OCI-LY1 (cell line): ENCODE measurements at regions not wholly inside any gene's neighbourhood (a gene's known extent, or its start where the extent isn't known, plus 50 kb on each side); places are given as distances from the start of the nearest gene placed in this dataset.

Source experiments
- H2AFZ ChIP-seq: fragments of 200-600 bp; sonication (generic), shearing (Covaris generic); 2 replicates; pipeline ENCODE4 v1.6.0; 2014; ENCODE audit warnings: antibody characterized with exemption, mild to moderate bottlenecking, low read length
- H3F3A ChIP-seq: fragments of 200-600 bp; sonication (generic), shearing (Covaris generic); 2 replicates; pipeline ENCODE4 v1.6.0; 2014; ENCODE audit warnings: mild to moderate bottlenecking, antibody characterized with exemption, low read length, moderate library complexity; ENCODE audit not compliant: insufficient read depth
- H3K27ac ChIP-seq: fragments of 200-600 bp; sonication (generic); 2 replicates; pipeline ENCODE4 v1.5.1; 2014; ENCODE audit warnings: low read length, mixed run types, mild to moderate bottlenecking, low read depth; ENCODE audit not compliant: poor library complexity, severe bottlenecking
- H3K27me3 ChIP-seq: fragments of 200-600 bp; sonication (generic); 2 replicates; pipeline ENCODE4 v1.6.0; 2014; ENCODE audit warnings: antibody characterized with exemption, mild to moderate bottlenecking, low read length, moderate library complexity; ENCODE audit not compliant: insufficient read depth
- H3K36me3 ChIP-seq: fragments of 200-600 bp; sonication (generic); 2 replicates; pipeline ENCODE4 v1.6.1; 2014; ENCODE audit warnings: mild to moderate bottlenecking, antibody characterized with exemption, low read length, moderate library complexity, mixed read lengths; ENCODE audit not compliant: insufficient read depth
- H3K4me1 ChIP-seq: fragments of 200-600 bp; sonication (generic); 2 replicates; pipeline ENCODE4 v1.5.1; 2014; ENCODE audit warnings: mild to moderate bottlenecking, low read length, moderate library complexity; ENCODE audit not compliant: insufficient read depth, severe bottlenecking
- H3K4me2 ChIP-seq: fragments of 200-600 bp; sonication (generic), shearing (Covaris generic); 2 replicates; pipeline ENCODE4 v1.6.1; 2014; ENCODE audit warnings: low read length
- H3K4me3 ChIP-seq: fragments of 200-600 bp; sonication (generic); 2 replicates; pipeline ENCODE4 v1.5.1; 2014; ENCODE audit warnings: low read length, low read depth, mild to moderate bottlenecking, mixed read lengths; ENCODE audit not compliant: poor library complexity, severe bottlenecking
- H3K79me2 ChIP-seq: fragments of 200-600 bp; shearing (Covaris generic); 2 replicates; pipeline ENCODE4 v1.6.1; 2016; ENCODE audit warnings: mixed run types, low read length, mixed read lengths; ENCODE audit not compliant: insufficient read depth
- H3K9ac ChIP-seq: fragments of 200-600 bp; sonication (generic), shearing (Covaris generic); 2 replicates; pipeline ENCODE4 v1.6.1; 2014; ENCODE audit warnings: mild to moderate bottlenecking, low read length, mixed read lengths
- H3K9me2 ChIP-seq: fragments of 200-600 bp; sonication (generic), shearing (Covaris generic); 2 replicates; pipeline ENCODE4 v1.6.1; 2014; ENCODE audit warnings: low read depth, mild to moderate bottlenecking, low read length, mixed read lengths
- H3K9me3 ChIP-seq: fragments of 200-600 bp; shearing (Covaris generic); 2 replicates; pipeline ENCODE4 v1.6.1; 2014; ENCODE audit warnings: low read length, mixed read lengths
- H4K20me1 ChIP-seq: fragments of 200-600 bp; sonication (generic), shearing (Covaris generic); 2 replicates; pipeline ENCODE4 v1.6.0; 2016; ENCODE audit warnings: mild to moderate bottlenecking, low read length; ENCODE audit not compliant: insufficient read depth
- CTCF ChIP-seq: fragments of 200-600 bp; sonication (generic), shearing (Covaris generic); IDR thresholded peaks from 2 replicates; pipeline ENCODE4 v1.5.1; 2017; ENCODE audit warnings: mild to moderate bottlenecking, antibody characterized with exemption, low read length, moderate library complexity, mixed read lengths
- EZH2 ChIP-seq: fragments of 200-600 bp; sonication (generic), shearing (Covaris generic); IDR thresholded peaks from 2 replicates; pipeline ENCODE4 v1.8.0; 2017; ENCODE audit warnings: borderline replicate concordance, mixed run types, mild to moderate bottlenecking, antibody characterized with exemption, low read length, moderate library complexity, mixed read lengths

GRCh38 chr21:24617819-24618218 lies 989.5 kb downstream of the MRPL39 start:
- H3K4me1 ChIP-seq = no peaks in the 10 kb centered on the region
- H3F3A ChIP-seq = no peaks in the 10 kb centered on the region
- no peak overlapping the region for H3K9ac ChIP-seq
- no peaks in the 10 kb centered on the region for H3K9me2 ChIP-seq
- no peak for TF ChIP-seq EZH2
- TF ChIP-seq CTCF = no peak
- H3K4me3 ChIP-seq = no peak overlapping the region
- no peak overlapping the region for H2AFZ ChIP-seq
- no peaks in the 10 kb centered on the region for H4K20me1 ChIP-seq
- no peaks in the 10 kb centered on the region for H3K79me2 ChIP-seq
- H3K4me2 ChIP-seq = no peak overlapping the region
- H3K27ac ChIP-seq = no peak overlapping the region
- no peaks in the 10 kb centered on the region for H3K9me3 ChIP-seq
- H3K27me3 ChIP-seq = no peaks in the 10 kb centered on the region
- no peaks in the 10 kb centered on the region for H3K36me3 ChIP-seq

GRCh38 chr21:24594082-24594481 lies 1013.2 kb downstream of the MRPL39 start:
- Histone ChIP-seq H3K36me3 (no peaks in the 10 kb centered on the region), H3K4me2 (no peak overlapping the region), H3K4me3 (no peak overlapping the region), H3K4me1 (no peaks in the 10 kb centered on the region), H3K9ac (no peak overlapping the region), H3F3A (no peaks in the 10 kb centered on the region), H4K20me1 (no peaks in the 10 kb centered on the region), H3K9me3 (no peaks in the 10 kb centered on the region), H3K27me3 (no peaks in the 10 kb centered on the region), H3K27ac (no peak overlapping the region), H3K79me2 (no peaks in the 10 kb centered on the region), H3K9me2 (no peaks in the 10 kb centered on the region), H2AFZ (no peak overlapping the region)
- TF ChIP-seq CTCF (no peak), EZH2 (no peak)

- H3K9ac ChIP-seq = no peak overlapping the region
- H3K4me1 ChIP-seq = no peaks in the 10 kb centered on the region
- no peak for TF ChIP-seq EZH2
- TF ChIP-seq CTCF = no peak
- H3K79me2 ChIP-seq = no peaks in the 10 kb centered on the region
- no peaks in the 10 kb centered on the region for H3K36me3 ChIP-seq
- no peaks in the 10 kb centered on the region for H3F3A ChIP-seq
- H3K4me2 ChIP-seq = no peak overlapping the region
- no peak overlapping the region for H2AFZ ChIP-seq
- no peak overlapping the region for H3K27ac ChIP-seq
- H4K20me1 ChIP-seq = no peaks in the 10 kb centered on the region
- no peaks in the 10 kb centered on the region for H3K9me2 ChIP-seq
- H3K4me3 ChIP-seq = no peak overlapping the region
- H3K27me3 ChIP-seq = no peaks in the 10 kb centered on the region
- H3K9me3 ChIP-seq = no peaks in the 10 kb centered on the region
Observed at GRCh38 chr21:24590261-24590660, 1017.0 kb downstream of the MRPL39 start.
